Small intestine (tissue), 7 donors: ENCODE measurements at regions not wholly inside any gene's neighbourhood (a gene's known extent, or its start where the extent isn't known, plus 50 kb on each side); places are given as distances from the start of the nearest gene placed in this dataset.

Experiments used
- DNase-seq, 2 donors: peaks; one replicate each; pipeline versions ENCODE4 v3.0.0 to v3.0.0-alpha.2; 2013
- FAIRE-seq: peaks from 2 replicates; lab custom pipeline; 2012; peaks lifted over from hg19 to GRCh38; lab: Jason Lieb, UNC
- H3K27ac ChIP-seq, 3 donors: one replicate each; pipeline ENCODE4 v1.5.1; 2013; ENCODE audit warnings: low read length in 2 of 3, mild to moderate bottlenecking in 2 of 3, control low read depth in 1 of 3, inconsistent platforms in 1 of 3, low read depth in 1 of 3, moderate library complexity in 1 of 3
- H3K27me3 ChIP-seq, 3 donors: one replicate each; pipeline ENCODE4 v1.6.1; 2013; ENCODE audit warnings: low read length in 3 of 3, inconsistent platforms in 1 of 3; ENCODE audit not compliant: control insufficient read depth in 3 of 3, insufficient read depth in 3 of 3
- H3K36me3 ChIP-seq, 3 donors: one replicate each; pipeline ENCODE4 v1.6.1; 2013; ENCODE audit warnings: low read length in 3 of 3, inconsistent platforms in 1 of 3, low read depth in 1 of 3, mild to moderate bottlenecking in 1 of 3, moderate library complexity in 1 of 3; ENCODE audit not compliant: control insufficient read depth in 3 of 3, insufficient read depth in 2 of 3
- H3K4me1 ChIP-seq, 3 donors: one replicate each; pipeline ENCODE4 v1.6.1; 2013; ENCODE audit warnings: low read length in 2 of 3, inconsistent platforms in 1 of 3, low read depth in 1 of 3, mild to moderate bottlenecking in 1 of 3, moderate library complexity in 1 of 3; ENCODE audit not compliant: control insufficient read depth in 3 of 3, insufficient read depth in 2 of 3
- H3K4me3 ChIP-seq, 3 donors: one replicate each; pipeline ENCODE4 v1.5.1; 2013; ENCODE audit warnings: low read length in 3 of 3, control low read depth in 1 of 3, inconsistent platforms in 1 of 3, low read depth in 1 of 3, mild to moderate bottlenecking in 1 of 3, moderate library complexity in 1 of 3
- H3K9me3 ChIP-seq, 2 donors: one replicate each; pipeline ENCODE4 v1.6.1; 2013; ENCODE audit warnings: low read depth in 1 of 2, low read length in 1 of 2; ENCODE audit not compliant: control insufficient read depth in 2 of 2, insufficient read depth in 1 of 2
- WGBS, 3 donors: extraction: QIAGEN DNeasy Blood & Tissue Kit; methylation state at CpG; one replicate each; pipeline ENCODE4 v1.1.7; 2013; 5-methylcytosine and 5-hydroxymethylcytosine counted together
- donor health status: healthy with polysubstance abuse.
- donor health status: control.
- donor health status: control.
- donor health status: Bipolar disorder and iron deficiency.
- donor health status: healthy.

- H3K27me3 ChIP-seq: no peaks in the 10 kb centered on the region
- H3K36me3 ChIP-seq: no peaks in the 10 kb centered on the region
- WGBS, 3 donors: 88 to 96% (median 91%) methylated on average over 1 of the region's 1 CpG
- no peak overlapping the region for H3K4me3 ChIP-seq
- DNase-seq: no peak
- no peak overlapping the region for H3K27ac ChIP-seq
- no peak for FAIRE-seq
- no peaks in the 10 kb centered on the region for H3K9me3 ChIP-seq
- no peaks in the 10 kb centered on the region for H3K4me1 ChIP-seq
Observed at GRCh38 chr5:71974622-71975021, 132.7 kb upstream of the MAP1B start.

GRCh38 chr5:71976449-71976848 lies 130.8 kb upstream of the MAP1B start:
- no peaks in the 10 kb centered on the region for H3K36me3 ChIP-seq
- H3K27ac ChIP-seq: no peak overlapping the region
- no peaks in the 10 kb centered on the region for H3K9me3 ChIP-seq
- no peak for DNase-seq
- H3K27me3 ChIP-seq: no peaks in the 10 kb centered on the region
- WGBS, 3 donors: 68 to 77% (median 71%) methylated on average over 3 of the region's 3 CpGs
- H3K4me3 ChIP-seq: no peak overlapping the region
- no peak for FAIRE-seq
- H3K4me1 ChIP-seq: no peaks in the 10 kb centered on the region

- WGBS, 3 donors: 48 to 65% (median 58%) methylated on average over 2 of the region's 2 CpGs
- FAIRE-seq: no peak
- H3K4me3 ChIP-seq: no peak overlapping the region
- H3K27ac ChIP-seq: no peak overlapping the region
- no peaks in the 10 kb centered on the region for H3K27me3 ChIP-seq
- no peak for DNase-seq
- no peaks in the 10 kb centered on the region for H3K9me3 ChIP-seq
- H3K4me1 ChIP-seq: no peaks in the 10 kb centered on the region
- H3K36me3 ChIP-seq: no peaks in the 10 kb centered on the region
Observed at GRCh38 chr5:71977311-71977710, 130.0 kb upstream of the MAP1B start.

GRCh38 chr5:71978216-71978615 lies 129.1 kb upstream of the MAP1B start:
- DNase-seq (no peak), FAIRE-seq (no peak)
- Histone ChIP-seq H3K4me1 (no peaks in the 10 kb centered on the region), H3K27me3 (no peaks in the 10 kb centered on the region), H3K36me3 (no peaks in the 10 kb centered on the region), H3K9me3 (no peaks in the 10 kb centered on the region), H3K4me3 (no peak overlapping the region), H3K27ac (no peak overlapping the region)
- 78 to 87% (median 84%) methylated on average over 1 of the region's 1 CpG for WGBS, 3 donors

DNA sequence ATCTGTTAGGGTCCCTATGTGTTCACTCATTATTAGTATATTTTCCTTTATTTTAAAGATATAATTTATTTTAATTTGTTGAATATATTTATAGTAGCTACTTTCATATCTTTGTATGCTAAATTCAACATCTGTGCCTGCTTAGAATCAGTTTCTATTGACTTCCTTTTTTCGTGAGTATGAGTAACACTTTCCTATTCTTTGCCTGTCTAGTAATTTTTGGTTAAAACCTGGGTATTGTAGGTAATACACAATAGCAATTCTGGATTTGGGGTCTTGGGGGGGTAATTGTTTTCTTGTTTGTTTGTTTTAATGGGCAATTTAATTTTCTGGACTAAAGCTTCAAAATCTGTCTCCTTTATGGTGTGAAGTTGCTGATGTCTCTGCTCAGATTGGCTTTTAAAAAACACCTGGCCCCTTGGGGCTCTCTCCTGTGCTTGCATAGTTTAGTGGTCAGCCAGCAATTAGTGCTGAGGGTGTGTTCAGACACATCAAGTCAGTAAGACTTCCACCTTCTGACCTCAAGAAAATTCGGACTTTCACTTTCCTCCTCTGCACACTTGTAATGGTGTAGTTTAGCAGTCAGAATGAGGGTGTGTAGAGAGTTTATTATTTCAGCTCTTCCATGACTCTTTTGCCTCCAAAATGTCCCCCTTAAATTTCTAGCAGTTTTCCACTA lies 124.4 kb upstream of the MAP1B start:
- Histone ChIP-seq H3K4me1 (no peaks in the 10 kb centered on the region), H3K36me3 (no peaks in the 10 kb centered on the region), H3K4me3 (no peak overlapping the region), H3K9me3 (no peaks in the 10 kb centered on the region), H3K27ac (no peak overlapping the region), H3K27me3 (no peaks in the 10 kb centered on the region)
- no peak for FAIRE-seq
- no peak for DNase-seq
- WGBS, 3 donors: 46 to 62% (median 48%) methylated on average over 2 of the region's 2 CpGs

DNA sequence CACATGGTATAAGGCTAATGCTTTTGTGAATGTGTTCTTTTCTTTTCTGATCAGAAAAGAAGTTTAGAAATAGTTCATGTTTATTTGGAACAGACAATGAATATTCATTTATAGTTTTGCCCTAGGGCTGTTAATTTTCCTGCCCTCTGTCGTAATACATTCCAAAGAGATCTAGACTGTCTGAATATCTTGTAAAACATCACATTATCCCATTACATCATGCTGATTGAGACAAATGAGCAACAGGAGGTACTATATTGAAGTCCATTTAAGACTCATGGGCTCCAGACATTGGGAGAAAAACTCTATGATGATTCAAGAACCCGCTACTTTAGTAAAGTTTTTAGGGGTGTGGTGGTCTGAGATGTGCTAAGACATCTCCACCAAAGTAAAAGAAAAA lies 121.2 kb upstream of the MAP1B start:
- Histone ChIP-seq H3K27me3 (no peaks in the 10 kb centered on the region), H3K4me1 (no peaks in the 10 kb centered on the region), H3K27ac (no peak overlapping the region), H3K9me3 (no peaks in the 10 kb centered on the region), H3K36me3 (no peaks in the 10 kb centered on the region), H3K4me3 (no peak overlapping the region)
- no peak for DNase-seq
- FAIRE-seq: no peak
- WGBS, 3 donors: 62 to 69% (median 63%) methylated on average over 2 of the region's 2 CpGs

- FAIRE-seq: no peak
- Histone ChIP-seq H3K27me3 (no peaks in the 10 kb centered on the region), H3K4me1 (no peaks in the 10 kb centered on the region), H3K36me3 (no peaks in the 10 kb centered on the region), H3K27ac (no peak overlapping the region), H3K4me3 (no peak overlapping the region), H3K9me3 (no peaks in the 10 kb centered on the region)
- peak in 1 of 2 donors; percentile 15 for DNase-seq
- WGBS, 3 donors: 50 to 71% (median 60%) methylated on average over 1 of the region's 1 CpG
Observed at GRCh38 chr5:71988808-71989207, 118.5 kb upstream of the MAP1B start.

DNA sequence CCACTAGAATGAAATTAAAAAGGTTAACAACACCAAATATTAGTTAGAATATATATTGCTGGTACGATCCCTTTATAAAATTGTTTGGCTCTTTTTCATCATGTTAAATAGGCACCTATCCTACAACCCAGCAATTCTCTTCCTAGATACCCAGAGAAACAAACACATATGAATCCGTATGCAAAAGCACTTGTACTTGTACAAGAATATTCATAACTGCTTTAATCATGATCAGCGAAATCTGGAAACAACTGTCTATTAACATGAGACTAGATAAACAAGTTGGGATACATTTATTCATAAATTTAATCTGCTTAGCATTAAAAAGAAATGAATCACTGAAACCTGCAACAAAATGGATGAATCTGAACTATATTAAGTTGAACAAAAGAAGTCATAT lies 113.7 kb upstream of the MAP1B start:
- H3K27me3 ChIP-seq: peaks cover 0 to 4% (median 0%) of the 10 kb centered on the region in 3 donors
- H3K4me3 ChIP-seq: no peak overlapping the region
- DNase-seq (no peak), FAIRE-seq (no peak)
- no peaks in the 10 kb centered on the region for H3K4me1 ChIP-seq
- WGBS, 3 donors: 85 to 89% (median 87%) methylated on average over 3 of the region's 3 CpGs
- no peak overlapping the region for H3K27ac ChIP-seq
- no peaks in the 10 kb centered on the region for H3K36me3 ChIP-seq
- H3K9me3 ChIP-seq: no peaks in the 10 kb centered on the region

GRCh38 chr5:71996789-71997188 lies 110.5 kb upstream of the MAP1B start:
- FAIRE-seq (no peak), DNase-seq (no peak)
- Histone ChIP-seq H3K9me3 (no peaks in the 10 kb centered on the region), H3K36me3 (no peaks in the 10 kb centered on the region), H3K4me3 (no peak overlapping the region), H3K27ac (no peak overlapping the region), H3K27me3 (peaks cover 0 to 4% (median 0%) of the 10 kb centered on the region in 3 donors), H3K4me1 (no peaks in the 10 kb centered on the region)
- WGBS, 3 donors: 50 to 77% (median 59%) methylated on average over 2 of the region's 2 CpGs
